ENCODE measurements at regions not wholly inside any gene's neighbourhood (a gene's known extent, or its start where the extent isn't known, plus 50 kb on each side); places are given as distances from the start of the nearest gene placed in this dataset.

DNA sequence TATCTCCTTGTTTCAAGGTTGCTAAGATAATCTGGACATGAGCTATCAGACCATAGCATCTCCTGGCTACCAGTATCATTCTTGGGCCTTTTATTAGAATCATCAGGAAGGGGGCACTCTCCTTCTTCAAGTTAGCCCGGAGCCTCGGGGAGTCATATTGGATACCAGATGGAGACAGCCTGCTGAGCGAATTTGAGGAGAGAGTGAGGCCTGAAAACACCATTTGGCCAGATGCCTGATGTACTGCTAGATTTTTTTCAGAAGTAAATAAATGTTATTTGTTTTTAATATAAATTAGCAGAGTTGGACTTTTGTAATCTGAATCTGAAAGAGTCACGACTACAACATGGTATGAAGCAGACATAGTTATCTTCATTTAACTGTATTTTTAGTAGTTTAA lies 848.6 kb downstream of the IGSF11 start:
- Histone ChIP-seq H3K4me3 (ENCODE audit: low read depth in 1 of 2, low read length in 2 of 2) (no peak overlapping the region), H3K36me3 (ENCODE audit: control insufficient read depth in 2 of 2, insufficient read depth in 2 of 2, low read length in 1 of 2) (no peaks in the 10 kb centered on the region), H3K27me3 (ENCODE audit: control insufficient read depth in 1 of 2, insufficient read depth in 2 of 2, low read length in 2 of 2) (no peaks in the 10 kb centered on the region), H3K4me1 (ENCODE audit: control insufficient read depth in 2 of 2, insufficient read depth in 2 of 2, low read length in 1 of 2) (no peaks in the 10 kb centered on the region), H3K9me3 (ENCODE audit: control insufficient read depth in 2 of 2, insufficient read depth in 1 of 2, low read depth in 1 of 2, low read length in 1 of 2) (no peaks in the 10 kb centered on the region), H3K27ac (ENCODE audit: low read depth in 2 of 2, low read length in 1 of 2) (no peak overlapping the region)
- 66 to 67% methylated on average over 4 of the region's 4 CpGs for WGBS, 2 donors

DNA sequence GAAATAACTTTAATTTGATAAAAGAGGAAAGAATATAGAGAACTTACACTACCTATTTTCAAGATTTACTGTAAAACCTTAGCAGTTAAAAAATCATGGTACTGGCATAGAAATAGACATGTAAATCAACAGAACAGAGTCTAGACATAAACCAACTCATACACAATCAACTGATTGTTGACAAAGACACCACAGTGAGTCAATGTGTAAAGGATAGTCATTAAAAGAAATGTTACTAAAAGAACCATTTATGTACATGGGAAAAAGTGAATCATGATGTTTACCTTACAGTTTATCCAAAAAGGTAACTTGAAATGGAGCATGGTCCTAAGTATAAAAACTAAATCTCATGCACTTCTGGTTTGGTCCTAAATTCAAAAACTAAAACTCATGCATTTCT lies 847.4 kb downstream of the IGSF11 start:
- H3K9me3 ChIP-seq (ENCODE audit: control insufficient read depth in 2 of 2, insufficient read depth in 1 of 2, low read depth in 1 of 2, low read length in 1 of 2): no peaks in the 10 kb centered on the region
- H3K4me1 ChIP-seq (ENCODE audit: control insufficient read depth in 2 of 2, insufficient read depth in 2 of 2, low read length in 1 of 2): no peaks in the 10 kb centered on the region
- H3K27ac ChIP-seq (ENCODE audit: low read depth in 2 of 2, low read length in 1 of 2): no peak overlapping the region
- H3K4me3 ChIP-seq (ENCODE audit: low read depth in 1 of 2, low read length in 2 of 2): no peak overlapping the region
- H3K36me3 ChIP-seq (ENCODE audit: control insufficient read depth in 2 of 2, insufficient read depth in 2 of 2, low read length in 1 of 2): no peaks in the 10 kb centered on the region
- H3K27me3 ChIP-seq (ENCODE audit: control insufficient read depth in 1 of 2, insufficient read depth in 2 of 2, low read length in 2 of 2): no peaks in the 10 kb centered on the region

DNA sequence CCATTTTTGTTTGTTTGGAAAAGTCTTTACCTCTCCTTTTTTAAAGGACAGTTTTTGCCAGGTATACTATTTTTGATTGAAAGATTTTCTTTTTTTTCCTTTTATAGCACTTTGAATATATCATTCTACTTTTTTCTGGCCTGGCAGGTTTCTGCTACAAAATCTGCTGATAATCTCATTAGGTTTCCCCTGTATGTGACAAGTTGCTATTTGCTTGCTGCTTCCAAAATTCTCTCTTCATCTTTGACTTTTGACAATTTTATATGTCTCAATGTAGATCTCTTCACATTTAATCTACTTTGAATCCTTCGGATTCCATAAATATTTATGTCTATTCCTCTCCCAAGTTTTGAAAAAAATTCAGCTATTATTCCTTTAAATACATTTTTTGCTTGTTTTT lies 838.5 kb downstream of the IGSF11 start:
- Histone ChIP-seq H3K27ac (ENCODE audit: low read depth in 2 of 2, low read length in 1 of 2) (no peak overlapping the region), H3K4me1 (ENCODE audit: control insufficient read depth in 2 of 2, insufficient read depth in 2 of 2, low read length in 1 of 2) (no peaks in the 10 kb centered on the region), H3K4me3 (ENCODE audit: low read depth in 1 of 2, low read length in 2 of 2) (no peak overlapping the region), H3K27me3 (ENCODE audit: control insufficient read depth in 1 of 2, insufficient read depth in 2 of 2, low read length in 2 of 2) (no peaks in the 10 kb centered on the region), H3K9me3 (ENCODE audit: control insufficient read depth in 2 of 2, insufficient read depth in 1 of 2, low read depth in 1 of 2, low read length in 1 of 2) (no peaks in the 10 kb centered on the region), H3K36me3 (ENCODE audit: control insufficient read depth in 2 of 2, insufficient read depth in 2 of 2, low read length in 1 of 2) (no peaks in the 10 kb centered on the region)
- 75 to 76% methylated on average over 1 of the region's 1 CpG for WGBS, 2 donors

DNA sequence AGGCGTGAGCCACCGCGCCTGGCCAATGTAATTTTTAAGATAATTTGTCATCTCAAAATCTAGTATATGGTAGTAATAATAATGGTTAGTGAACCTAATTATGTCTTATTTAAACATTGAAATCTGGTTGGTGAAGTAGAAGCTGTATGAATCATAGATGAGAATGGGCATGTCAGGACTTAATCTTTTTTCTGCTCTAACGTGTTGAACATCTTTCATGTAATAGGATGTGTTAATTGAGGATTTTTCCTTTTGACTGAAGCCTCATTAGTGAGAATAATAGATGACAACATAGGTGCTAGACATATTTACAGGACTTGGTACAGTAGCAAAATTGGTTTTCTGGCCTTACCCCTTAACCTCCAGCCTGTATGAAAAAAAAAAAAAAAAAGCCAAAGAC lies 835.6 kb downstream of the IGSF11 start:
- Histone ChIP-seq H3K27ac (ENCODE audit: low read depth in 2 of 2, low read length in 1 of 2) (no peak overlapping the region), H3K9me3 (ENCODE audit: control insufficient read depth in 2 of 2, insufficient read depth in 1 of 2, low read depth in 1 of 2, low read length in 1 of 2) (no peaks in the 10 kb centered on the region), H3K4me1 (ENCODE audit: control insufficient read depth in 2 of 2, insufficient read depth in 2 of 2, low read length in 1 of 2) (no peaks in the 10 kb centered on the region), H3K36me3 (ENCODE audit: control insufficient read depth in 2 of 2, insufficient read depth in 2 of 2, low read length in 1 of 2) (no peaks in the 10 kb centered on the region), H3K4me3 (ENCODE audit: low read depth in 1 of 2, low read length in 2 of 2) (no peak overlapping the region), H3K27me3 (ENCODE audit: control insufficient read depth in 1 of 2, insufficient read depth in 2 of 2, low read length in 2 of 2) (no peaks in the 10 kb centered on the region)
- 77 to 85% methylated on average over 4 of the region's 4 CpGs for WGBS, 2 donors

DNA sequence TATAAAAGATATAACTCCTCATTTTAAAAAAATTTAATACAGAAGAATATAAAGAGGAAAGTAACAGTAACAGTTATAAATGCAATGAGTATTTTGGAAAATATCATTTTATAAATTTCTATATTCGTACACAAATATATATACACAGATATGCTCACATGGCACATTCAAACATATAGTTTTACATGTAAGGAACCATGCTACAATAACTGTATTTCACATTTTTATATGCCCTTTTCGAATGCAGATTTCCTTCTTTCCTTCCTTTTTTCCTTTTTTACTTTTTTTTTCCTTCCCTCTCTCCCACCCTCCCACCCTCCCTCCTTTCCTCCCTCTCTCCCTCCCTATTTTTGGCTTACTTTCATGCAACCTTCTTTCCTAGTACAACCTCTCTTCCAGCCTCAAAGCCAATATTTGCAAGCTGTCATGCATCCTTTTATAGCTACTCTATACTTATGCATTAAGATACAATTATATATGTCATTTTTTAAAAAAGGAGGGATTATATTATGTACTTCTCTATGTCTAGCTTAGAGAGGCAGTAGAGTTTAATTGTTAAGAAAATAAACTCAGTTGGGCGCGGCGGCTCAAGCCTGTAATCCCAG lies 830.5 kb downstream of the IGSF11 start:
- Histone ChIP-seq H3K9me3 (ENCODE audit: control insufficient read depth in 2 of 2, insufficient read depth in 1 of 2, low read depth in 1 of 2, low read length in 1 of 2) (no peaks in the 10 kb centered on the region), H3K27ac (ENCODE audit: low read depth in 2 of 2, low read length in 1 of 2) (no peak overlapping the region), H3K36me3 (ENCODE audit: control insufficient read depth in 2 of 2, insufficient read depth in 2 of 2, low read length in 1 of 2) (no peaks in the 10 kb centered on the region), H3K4me3 (ENCODE audit: low read depth in 1 of 2, low read length in 2 of 2) (no peak overlapping the region), H3K4me1 (ENCODE audit: control insufficient read depth in 2 of 2, insufficient read depth in 2 of 2, low read length in 1 of 2) (no peaks in the 10 kb centered on the region), H3K27me3 (ENCODE audit: control insufficient read depth in 1 of 2, insufficient read depth in 2 of 2, low read length in 2 of 2) (no peaks in the 10 kb centered on the region)
- WGBS, 2 donors: 85 to 88% methylated on average over 5 of the region's 5 CpGs

DNA sequence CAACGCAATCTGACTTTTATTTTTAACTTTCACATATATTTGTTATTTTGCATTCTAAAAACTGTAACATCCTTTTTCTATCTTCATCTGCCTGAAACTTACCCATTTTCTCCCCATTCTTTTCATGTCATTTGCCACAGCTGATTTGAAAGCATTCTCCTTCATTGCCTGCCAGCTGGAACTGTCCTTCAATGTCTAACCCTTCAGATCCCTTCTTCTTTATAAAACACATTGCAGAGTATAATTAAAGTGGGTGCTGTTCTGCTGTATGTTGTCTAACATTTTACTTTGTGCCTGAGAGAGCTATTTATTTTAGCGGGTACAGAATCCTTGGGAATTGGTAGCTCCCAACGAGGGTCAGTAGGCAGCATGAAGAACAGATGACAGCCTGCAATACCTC lies 827.4 kb downstream of the IGSF11 start:
- Histone ChIP-seq H3K27me3 (ENCODE audit: control insufficient read depth in 1 of 2, insufficient read depth in 2 of 2, low read length in 2 of 2) (no peaks in the 10 kb centered on the region), H3K36me3 (ENCODE audit: control insufficient read depth in 2 of 2, insufficient read depth in 2 of 2, low read length in 1 of 2) (no peaks in the 10 kb centered on the region), H3K4me3 (ENCODE audit: low read depth in 1 of 2, low read length in 2 of 2) (no peak overlapping the region), H3K4me1 (ENCODE audit: control insufficient read depth in 2 of 2, insufficient read depth in 2 of 2, low read length in 1 of 2) (no peaks in the 10 kb centered on the region), H3K9me3 (ENCODE audit: control insufficient read depth in 2 of 2, insufficient read depth in 1 of 2, low read depth in 1 of 2, low read length in 1 of 2) (no peaks in the 10 kb centered on the region), H3K27ac (ENCODE audit: low read depth in 2 of 2, low read length in 1 of 2) (no peak overlapping the region)
- WGBS, 2 donors: 72 to 76% methylated on average over 3 of the region's 3 CpGs

DNA sequence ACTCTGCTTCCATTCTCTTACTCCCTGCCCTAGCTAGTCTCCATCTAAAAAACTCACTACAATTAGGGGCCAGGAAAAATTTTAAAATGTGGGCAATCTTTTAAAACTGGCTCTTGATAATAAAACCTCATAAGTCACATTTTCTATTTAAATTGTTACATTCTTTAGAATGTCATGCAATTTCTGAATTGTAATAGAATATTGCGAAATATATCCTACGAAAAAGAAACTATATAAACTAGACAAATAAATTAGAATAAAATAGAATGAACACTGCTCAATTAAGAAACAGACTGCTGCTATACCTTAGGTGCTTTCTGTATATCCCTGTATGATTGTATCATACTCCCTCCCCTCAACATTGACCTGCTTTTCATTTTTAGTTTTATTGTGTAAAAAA lies 826.0 kb downstream of the IGSF11 start:
- H3K27me3 ChIP-seq (ENCODE audit: control insufficient read depth in 1 of 2, insufficient read depth in 2 of 2, low read length in 2 of 2): no peaks in the 10 kb centered on the region
- no peaks in the 10 kb centered on the region for H3K4me1 ChIP-seq (ENCODE audit: control insufficient read depth in 2 of 2, insufficient read depth in 2 of 2, low read length in 1 of 2)
- no peak overlapping the region for H3K27ac ChIP-seq (ENCODE audit: low read depth in 2 of 2, low read length in 1 of 2)
- 45 to 53% methylated on average over 2 of the region's 2 CpGs for WGBS, 2 donors
- no peaks in the 10 kb centered on the region for H3K36me3 ChIP-seq (ENCODE audit: control insufficient read depth in 2 of 2, insufficient read depth in 2 of 2, low read length in 1 of 2)
- H3K9me3 ChIP-seq (ENCODE audit: control insufficient read depth in 2 of 2, insufficient read depth in 1 of 2, low read depth in 1 of 2, low read length in 1 of 2): no peaks in the 10 kb centered on the region
- no peak overlapping the region for H3K4me3 ChIP-seq (ENCODE audit: low read depth in 1 of 2, low read length in 2 of 2)

DNA sequence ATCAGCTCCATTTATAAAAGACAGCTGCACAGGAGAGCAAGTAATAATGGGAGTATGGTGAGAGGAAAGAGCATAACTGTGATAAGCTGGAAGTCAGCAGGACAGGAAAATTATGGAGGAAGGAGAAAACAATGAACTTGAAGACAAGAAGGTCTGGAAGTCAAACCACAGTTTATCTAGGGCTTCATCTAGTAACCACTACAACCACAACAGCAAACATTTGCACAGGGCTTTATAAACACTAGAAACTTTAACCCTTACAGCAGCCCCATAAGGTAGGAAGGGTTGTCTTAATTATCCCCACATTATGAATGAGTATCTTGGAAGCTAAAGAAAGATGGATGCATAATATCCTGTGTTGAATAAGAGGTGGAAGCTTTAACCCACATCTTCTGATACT lies 820.8 kb downstream of the IGSF11 start:
- H3K27me3 ChIP-seq (ENCODE audit: control insufficient read depth in 1 of 2, insufficient read depth in 2 of 2, low read length in 2 of 2): no peaks in the 10 kb centered on the region
- no peaks in the 10 kb centered on the region for H3K4me1 ChIP-seq (ENCODE audit: control insufficient read depth in 2 of 2, insufficient read depth in 2 of 2, low read length in 1 of 2)
- no peaks in the 10 kb centered on the region for H3K9me3 ChIP-seq (ENCODE audit: control insufficient read depth in 2 of 2, insufficient read depth in 1 of 2, low read depth in 1 of 2, low read length in 1 of 2)
- H3K27ac ChIP-seq (ENCODE audit: low read depth in 2 of 2, low read length in 1 of 2): no peak overlapping the region
- no peaks in the 10 kb centered on the region for H3K36me3 ChIP-seq (ENCODE audit: control insufficient read depth in 2 of 2, insufficient read depth in 2 of 2, low read length in 1 of 2)
- no peak overlapping the region for H3K4me3 ChIP-seq (ENCODE audit: low read depth in 1 of 2, low read length in 2 of 2)

DNA sequence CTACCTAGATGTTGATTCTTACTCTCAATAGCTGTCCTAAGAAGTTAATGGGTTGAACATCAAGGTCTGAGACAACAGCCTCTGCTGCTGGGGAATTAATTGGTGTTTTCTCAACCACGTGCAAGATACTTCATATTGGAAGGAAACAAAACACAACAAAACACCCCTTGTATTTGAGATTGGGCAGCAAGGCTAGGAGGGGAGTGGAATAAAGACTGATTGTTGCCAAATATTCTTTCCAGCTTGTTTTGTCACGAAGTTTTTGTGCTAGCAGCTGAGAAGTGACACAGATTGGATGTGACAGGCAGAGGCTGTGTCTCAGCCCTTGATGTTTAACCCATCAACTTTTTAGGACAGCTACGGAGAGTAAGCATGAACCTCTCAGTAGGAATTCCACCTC lies 808.4 kb downstream of the IGSF11 start:
- no peak overlapping the region for H3K4me3 ChIP-seq (ENCODE audit: low read depth in 1 of 2, low read length in 2 of 2)
- no peaks in the 10 kb centered on the region for H3K36me3 ChIP-seq (ENCODE audit: control insufficient read depth in 2 of 2, insufficient read depth in 2 of 2, low read length in 1 of 2)
- H3K27ac ChIP-seq (ENCODE audit: low read depth in 2 of 2, low read length in 1 of 2): no peak overlapping the region
- H3K9me3 ChIP-seq (ENCODE audit: control insufficient read depth in 2 of 2, insufficient read depth in 1 of 2, low read depth in 1 of 2, low read length in 1 of 2): no peaks in the 10 kb centered on the region
- no peaks in the 10 kb centered on the region for H3K27me3 ChIP-seq (ENCODE audit: control insufficient read depth in 1 of 2, insufficient read depth in 2 of 2, low read length in 2 of 2)
- WGBS, 2 donors: 59 to 71% methylated on average over 3 of the region's 3 CpGs
- H3K4me1 ChIP-seq (ENCODE audit: control insufficient read depth in 2 of 2, insufficient read depth in 2 of 2, low read length in 1 of 2): no peaks in the 10 kb centered on the region

DNA sequence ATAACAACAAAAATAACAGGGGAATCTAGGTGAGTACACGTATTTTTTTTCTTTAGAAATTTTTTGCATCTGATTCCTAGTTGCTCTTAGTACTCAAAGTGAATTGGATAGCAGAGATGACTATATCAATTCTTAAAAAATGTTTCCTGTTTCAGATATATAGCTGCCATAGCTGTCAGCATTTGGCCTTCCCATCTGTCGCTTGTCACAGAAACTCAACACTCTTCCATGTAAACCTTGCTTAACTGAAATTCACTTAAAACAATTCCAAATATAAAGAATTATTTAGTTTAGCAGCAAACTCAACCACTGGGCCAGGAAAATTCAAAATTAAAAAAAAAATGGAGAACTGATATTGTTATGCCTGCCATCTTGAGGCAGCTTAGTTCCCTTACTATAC lies 807.5 kb downstream of the IGSF11 start:
- H3K4me1 ChIP-seq (ENCODE audit: control insufficient read depth in 2 of 2, insufficient read depth in 2 of 2, low read length in 1 of 2): no peaks in the 10 kb centered on the region
- H3K27ac ChIP-seq (ENCODE audit: low read depth in 2 of 2, low read length in 1 of 2): no peak overlapping the region
- no peaks in the 10 kb centered on the region for H3K9me3 ChIP-seq (ENCODE audit: control insufficient read depth in 2 of 2, insufficient read depth in 1 of 2, low read depth in 1 of 2, low read length in 1 of 2)
- H3K27me3 ChIP-seq (ENCODE audit: control insufficient read depth in 1 of 2, insufficient read depth in 2 of 2, low read length in 2 of 2): no peaks in the 10 kb centered on the region
- 75 to 84% methylated on average over 2 of the region's 2 CpGs for WGBS, 2 donors
- H3K4me3 ChIP-seq (ENCODE audit: low read depth in 1 of 2, low read length in 2 of 2): no peak overlapping the region
- no peaks in the 10 kb centered on the region for H3K36me3 ChIP-seq (ENCODE audit: control insufficient read depth in 2 of 2, insufficient read depth in 2 of 2, low read length in 1 of 2)

All from esophagus (tissue), 2 donors.